GM23338 (cell line): ENCODE measurements at regions not wholly inside any gene's neighbourhood (a gene's known extent, or its start where the extent isn't known, plus 50 kb on each side); places are given as distances from the start of the nearest gene placed in this dataset.

Source experiments
- ATAC-seq: fragments of 200-7000 bp; cut with Tn5 transposase; 3 replicates; pipeline ENCODE4 v1.9.1; 2020
- DNase-seq: peaks from one replicate; pipeline ENCODE4 v3.0.0-alpha.2; 2015; ENCODE audit warnings: low spot score
- H2AFZ ChIP-seq: fragments of 200-600 bp; sonication (generic); 2 replicates; pipeline ENCODE4 v1.8.0; 2016; ENCODE audit warnings: antibody characterized with exemption, mild to moderate bottlenecking, moderate library complexity
- H3F3A ChIP-seq: fragments of 200-600 bp; sonication (generic); replicated peaks from 2 replicates; pipeline ENCODE4 v1.8.0; 2017; ENCODE audit warnings: antibody characterized with exemption, mixed run types, low read depth
- H3K27ac ChIP-seq: fragments of 200-600 bp; sonication (generic); 2 replicates; pipeline ENCODE4 v1.6.1; 2016; ENCODE audit warnings: low read depth
- H3K27me3 ChIP-seq: fragments of 200-600 bp; sonication (generic); 2 replicates; pipeline ENCODE4 v1.8.0; 2016; ENCODE audit warnings: mild to moderate bottlenecking, mixed run types, moderate library complexity; ENCODE audit not compliant: insufficient read depth
- H3K36me3 ChIP-seq: fragments of 200-600 bp; sonication (generic); 2 replicates; pipeline ENCODE4 v1.8.0; 2016; ENCODE audit warnings: mild to moderate bottlenecking; ENCODE audit not compliant: insufficient read depth
- H3K4me1 ChIP-seq: fragments of 200-600 bp; sonication (generic); 2 replicates; pipeline ENCODE4 v1.8.0; 2016; ENCODE audit warnings: mild to moderate bottlenecking, moderate library complexity; ENCODE audit not compliant: insufficient read depth
- H3K4me2 ChIP-seq: fragments of 200-600 bp; sonication (generic); 2 replicates; pipeline ENCODE4 v1.7.1; 2017; ENCODE audit warnings: mixed run types
- H3K4me3 ChIP-seq: fragments of 200-600 bp; sonication (generic); 2 replicates; pipeline ENCODE4 v1.6.1; 2016; ENCODE audit warnings: mixed run types
- H3K79me2 ChIP-seq: fragments of 200-600 bp; sonication (generic); replicated peaks from 2 replicates; pipeline ENCODE4 v1.8.0; 2017; ENCODE audit warnings: mild to moderate bottlenecking; ENCODE audit not compliant: insufficient read depth
- H3K9me2 ChIP-seq: fragments of 200-600 bp; sonication (generic); 2 replicates; pipeline ENCODE4 v1.8.0; 2017; ENCODE audit not compliant: insufficient read depth
- H4K20me1 ChIP-seq: fragments of 200-600 bp; sonication (generic); replicated peaks from 2 replicates; pipeline ENCODE4 v1.8.0; 2017; ENCODE audit warnings: mild to moderate bottlenecking; ENCODE audit not compliant: insufficient read depth
- H3K27ac Mint-ChIP-seq: 2 replicates; pipeline ENCODE4 v1.8.0; 2020; ENCODE audit warnings: inconsistent platforms, mild to moderate bottlenecking, moderate library complexity, mixed read lengths
- H3K27me3 Mint-ChIP-seq: 3 replicates; pipeline ENCODE4 v1.8.0; 2022; ENCODE audit warnings: low read depth, mild to moderate bottlenecking, moderate library complexity, mixed read lengths, inconsistent platforms; ENCODE audit not compliant: insufficient read depth, poor library complexity
- H3K36me3 Mint-ChIP-seq: 3 replicates; pipeline ENCODE4 v1.8.0; 2021; ENCODE audit warnings: low read depth, mild to moderate bottlenecking, inconsistent platforms, moderate library complexity, mixed read lengths
- H3K4me1 Mint-ChIP-seq: 3 replicates; pipeline ENCODE4 v1.8.0; 2020; ENCODE audit warnings: mild to moderate bottlenecking, inconsistent platforms, mixed read lengths
- H3K4me3 Mint-ChIP-seq: 3 replicates; pipeline ENCODE4 v1.8.0; 2021; ENCODE audit warnings: moderate library complexity, mild to moderate bottlenecking, inconsistent platforms, mixed read lengths
- H3K9me3 Mint-ChIP-seq: 3 replicates; pipeline ENCODE4 v1.8.0; 2020; ENCODE audit warnings: moderate library complexity, mild to moderate bottlenecking, inconsistent platforms, mixed read lengths
- CREB1 ChIP-seq: fragments of 250-450 bp; sonication (Bioruptor Pico); IDR thresholded peaks from 2 replicates; pipeline ENCODE4 v1.5.0; 2020; ENCODE audit warnings: low read depth, mild to moderate bottlenecking, moderate library complexity
- CTCF ChIP-seq, 2 experiments: fragments of 200-600 bp in 1 of 2; sonication (generic) in 1 of 2; conservative IDR thresholded peaks; 2 replicates each; pipeline versions ENCODE4 v1.5.1 to v1.6.1; 2016 to 2017; ENCODE audit warnings: antibody characterized with exemption in 2 of 2, low read depth in 2 of 2, mild to moderate bottlenecking in 2 of 2, moderate library complexity in 1 of 2
- EZH2 ChIP-seq: fragments of 200-600 bp; sonication (generic); IDR thresholded peaks from one replicate; pipeline ENCODE4 v1.8.0; 2017; ENCODE audit warnings: antibody characterized with exemption, mild to moderate bottlenecking, low read depth; ENCODE audit not compliant: unreplicated experiment
- EZH2phosphoT487 ChIP-seq: fragments of 200-600 bp; sonication (generic); IDR thresholded peaks from one replicate; pipeline ENCODE4 v1.8.1; 2018; ENCODE audit warnings: antibody characterized with exemption; ENCODE audit not compliant: unreplicated experiment
- JUNB ChIP-seq: IDR thresholded peaks from one replicate; pipeline ENCODE4 v1.6.1; 2016; ENCODE audit warnings: antibody characterized with exemption; ENCODE audit not compliant: unreplicated experiment
- NANOG ChIP-seq: IDR thresholded peaks from 2 replicates; pipeline ENCODE4 v1.6.1; 2016; ENCODE audit warnings: antibody characterized with exemption, borderline replicate concordance
- POLR2AphosphoS5 ChIP-seq: IDR thresholded peaks from 2 replicates; pipeline ENCODE4 v1.6.1; 2016; ENCODE audit warnings: antibody characterized with exemption, low read depth
- REST ChIP-seq: IDR thresholded peaks from one replicate; pipeline ENCODE4 v1.6.1; 2018; ENCODE audit warnings: antibody characterized with exemption; ENCODE audit not compliant: unreplicated experiment
- STAT1 ChIP-seq: IDR thresholded peaks from one replicate; pipeline ENCODE4 v1.6.1; 2016; ENCODE audit warnings: antibody characterized with exemption; ENCODE audit not compliant: unreplicated experiment
- ZNF114 ChIP-seq: fragments of 250-450 bp; sonication (Bioruptor Pico); IDR thresholded peaks from 2 replicates; pipeline ENCODE4 v1.5.0; 2020; ENCODE audit warnings: mild to moderate bottlenecking, moderate library complexity
- ZNF331 ChIP-seq: fragments of 250-450 bp; sonication (Bioruptor Pico); IDR thresholded peaks from 2 replicates; pipeline ENCODE4 v1.5.0; 2020; ENCODE audit warnings: low read depth, mild to moderate bottlenecking, moderate library complexity

- no peak overlapping the region for H3K4me3 Mint-ChIP-seq
- no peaks in the 10 kb centered on the region; the same call in 1 of the 2 replicates for H3K79me2 ChIP-seq
- H3K9me2 ChIP-seq: no peaks in the 10 kb centered on the region; the same call in 1 of the 2 replicates
- TF ChIP-seq EZH2: no peak
- TF ChIP-seq CTCF (conservative IDR thresholded peaks at IDR 0.05; ENCODE audit: low read depth in 2 of 2): peak; percentile 16 to 38; a peak in 2 of 4 replicates
- no peak for TF ChIP-seq NANOG
- H3K36me3 ChIP-seq: no peaks in the 10 kb centered on the region; the same call in 1 of the 2 replicates
- no peak for DNase-seq
- ATAC-seq: peak; percentile 71
- H2AFZ ChIP-seq: no peak overlapping the region
- H3F3A ChIP-seq: no peaks in the 10 kb centered on the region
- H3K4me2 ChIP-seq: no peak overlapping the region
- peaks cover 11% of the 10 kb centered on the region; the same call in 2 of the 3 replicates for H3K36me3 Mint-ChIP-seq
- H3K9me3 Mint-ChIP-seq: peaks cover 11% of the 10 kb centered on the region; the same call in 1 of the 3 replicates
- H3K4me1 ChIP-seq: peaks cover 19% of the 10 kb centered on the region
- H3K27ac ChIP-seq: no peak overlapping the region
- H3K27ac Mint-ChIP-seq: no peak overlapping the region
- no peaks in the 10 kb centered on the region for H4K20me1 ChIP-seq
- H3K27me3 Mint-ChIP-seq: peaks cover 3% of the 10 kb centered on the region
- H3K4me1 Mint-ChIP-seq: peaks cover 35% of the 10 kb centered on the region
- H3K27me3 ChIP-seq: no peaks in the 10 kb centered on the region
- H3K4me3 ChIP-seq: no peak overlapping the region
Observed at GRCh38 chr5:173720953-173721600, 104.6 kb upstream of the BOD1 start.

- no peak overlapping the region for H3K4me2 ChIP-seq
- no peaks in the 10 kb centered on the region; the same call in 1 of the 2 replicates for H3K79me2 ChIP-seq
- Mint-ChIP-seq H3K4me3 (no peak overlapping the region), H3K36me3 (peaks cover 13% of the 10 kb centered on the region; the same call in 2 of the 3 replicates), H3K4me1 (peaks cover 31% of the 10 kb centered on the region), H3K27ac (peak overlapping the region; percentile 55; the same call in 1 of the 2 replicates), H3K9me3 (peaks cover 11% of the 10 kb centered on the region; the same call in 1 of the 3 replicates), H3K27me3 (peaks cover 3% of the 10 kb centered on the region)
- H2AFZ ChIP-seq: no peak overlapping the region
- H4K20me1 ChIP-seq: no peaks in the 10 kb centered on the region
- H3K27ac ChIP-seq: no peak overlapping the region
- H3K27me3 ChIP-seq: no peaks in the 10 kb centered on the region
- no peaks in the 10 kb centered on the region; the same call in 1 of the 2 replicates for H3K9me2 ChIP-seq
- H3K4me1 ChIP-seq: peaks cover 19% of the 10 kb centered on the region
- ATAC-seq (no peak), DNase-seq (no peak)
- no peaks in the 10 kb centered on the region; the same call in 1 of the 2 replicates for H3K36me3 ChIP-seq
- no peaks in the 10 kb centered on the region for H3F3A ChIP-seq
- H3K4me3 ChIP-seq: no peak overlapping the region
- no peak for TF ChIP-seq POLR2AphosphoS5
- TF ChIP-seq REST: no peak
- TF ChIP-seq NANOG: no peak
- TF ChIP-seq ZNF114: no peak
- TF ChIP-seq JUNB: no peak
- TF ChIP-seq STAT1: no peak
- TF ChIP-seq ZNF331 (CRISPR knock-in tag): no peak
- no peak for TF ChIP-seq EZH2
- TF ChIP-seq EZH2phosphoT487: no peak
- no peak for TF ChIP-seq CTCF (conservative IDR thresholded peaks at IDR 0.05; ENCODE audit: low read depth in 2 of 2)
- no peak for TF ChIP-seq CREB1 (CRISPR knock-in tag)
Observed at GRCh38 chr5:173721601-173722232, 105.3 kb upstream of the BOD1 start.
